DOHH2 (cell line): ENCODE measurements at regions not wholly inside any gene's neighbourhood (a gene's known extent, or its start where the extent isn't known, plus 50 kb on each side); places are given as distances from the start of the nearest gene placed in this dataset.
A peak's percentile ranks its signal among the peaks of the same experiment; 100 is the strongest.

Experiments
- H3F3A ChIP-seq: fragments of 200-600 bp; sonication (generic), shearing (Covaris generic); 2 replicates; pipeline ENCODE4 v1.6.0; 2016; ENCODE audit warnings: antibody characterized with exemption, mild to moderate bottlenecking; ENCODE audit not compliant: control insufficient read depth, insufficient read depth
- H3K27ac ChIP-seq: fragments of 200-600 bp; sonication (generic); 2 replicates; pipeline ENCODE4 v1.5.1; 2014; ENCODE audit warnings: low read depth, mild to moderate bottlenecking, low read length, moderate library complexity
- H3K27me3 ChIP-seq: fragments of 200-600 bp; sonication (generic); 2 replicates; pipeline ENCODE4 v1.6.1; 2014; ENCODE audit warnings: mild to moderate bottlenecking, low read length, mixed read lengths; ENCODE audit not compliant: control insufficient read depth
- H3K36me3 ChIP-seq: fragments of 200-600 bp; sonication (generic); 2 replicates; pipeline ENCODE4 v1.6.1; 2014; ENCODE audit warnings: mild to moderate bottlenecking, low read length, moderate library complexity, mixed read lengths; ENCODE audit not compliant: control insufficient read depth
- H3K4me1 ChIP-seq: fragments of 200-600 bp; sonication (generic); 2 replicates; pipeline ENCODE4 v1.6.1; 2014; ENCODE audit warnings: mild to moderate bottlenecking, low read length, mixed read lengths; ENCODE audit not compliant: control insufficient read depth
- H3K4me2 ChIP-seq: fragments of 200-600 bp; sonication (generic); 2 replicates; pipeline ENCODE4 v1.6.0; 2014; ENCODE audit warnings: mild to moderate bottlenecking, low read length, moderate library complexity
- H3K4me3 ChIP-seq: fragments of 200-600 bp; sonication (generic); 2 replicates; pipeline ENCODE4 v1.5.1; 2014; ENCODE audit warnings: mild to moderate bottlenecking, low read length, mixed read lengths
- H3K79me2 ChIP-seq: fragments of 200-600 bp; sonication (generic); 2 replicates; pipeline ENCODE4 v1.6.1; 2014; ENCODE audit warnings: mild to moderate bottlenecking, low read length, mixed read lengths; ENCODE audit not compliant: control insufficient read depth
- H3K9me2 ChIP-seq: fragments of 200-600 bp; sonication (generic); replicated peaks from 2 replicates; pipeline ENCODE4 v1.6.1; 2014; ENCODE audit warnings: mild to moderate bottlenecking, low read length, mixed read lengths; ENCODE audit not compliant: control insufficient read depth
- H3K9me3 ChIP-seq: fragments of 200-600 bp; sonication (generic); 2 replicates; pipeline ENCODE4 v1.6.1; 2014; ENCODE audit warnings: antibody characterized with exemption, low read length, mixed read lengths; ENCODE audit not compliant: control insufficient read depth, insufficient read depth
- H4K20me1 ChIP-seq: fragments of 200-600 bp; sonication (generic); 2 replicates; pipeline ENCODE4 v1.6.0; 2014; ENCODE audit warnings: low read depth, mild to moderate bottlenecking, antibody characterized with exemption, low read length, moderate library complexity; ENCODE audit not compliant: control insufficient read depth, insufficient read depth
- EZH2phosphoT487 ChIP-seq: fragments of 200-600 bp; sonication (generic); IDR thresholded peaks from 2 replicates; pipeline ENCODE4 v1.6.1; 2017; ENCODE audit warnings: borderline replicate concordance, mild to moderate bottlenecking, antibody characterized with exemption, low read length, moderate library complexity, mixed read lengths
- TF ChIP-seq, protein P1 (sequence below): fragments of 200-600 bp; sonication (generic); IDR thresholded peaks from one replicate; pipeline ENCODE4 v1.5.1; 2014; ENCODE audit warnings: antibody characterized with exemption, mild to moderate bottlenecking, low read depth, low read length; ENCODE audit not compliant: poor library complexity, severe bottlenecking

DNA sequence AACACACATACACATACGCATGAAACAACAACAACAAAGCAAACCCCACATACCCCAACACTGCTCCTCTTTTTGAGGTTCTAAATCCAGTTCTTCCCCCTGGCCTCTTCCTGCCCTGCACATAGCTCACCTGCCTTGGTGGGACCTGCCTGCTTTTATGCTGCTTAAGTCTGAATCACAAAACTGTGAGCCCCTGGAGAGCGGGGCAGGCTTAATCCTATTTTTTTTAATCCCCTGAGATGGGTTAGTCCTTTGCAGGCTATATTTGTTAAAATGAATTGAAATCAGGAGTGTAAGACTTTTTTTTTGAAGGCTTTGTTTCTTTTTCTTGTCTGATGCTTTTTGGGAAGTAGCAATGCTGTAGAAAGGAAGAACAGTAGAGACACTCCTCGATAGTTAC lies 84.6 kb upstream of the MAX start:
- Histone ChIP-seq H3K79me2 (no peaks in the 10 kb centered on the region), H3K27ac (no peak overlapping the region), H3K4me2 (peak overlapping the region; percentile 42), H3K4me3 (no peak overlapping the region), H3K36me3 (no peaks in the 10 kb centered on the region), H4K20me1 (no peaks in the 10 kb centered on the region), H3K9me2 (no peaks in the 10 kb centered on the region), H3K4me1 (peaks cover 16% of the 10 kb centered on the region), H3F3A (no peaks in the 10 kb centered on the region), H3K9me3 (peaks cover 8% of the 10 kb centered on the region; the same call in 1 of the 2 replicates), H3K27me3 (no peaks in the 10 kb centered on the region)
- TF ChIP-seq, protein P1, sequence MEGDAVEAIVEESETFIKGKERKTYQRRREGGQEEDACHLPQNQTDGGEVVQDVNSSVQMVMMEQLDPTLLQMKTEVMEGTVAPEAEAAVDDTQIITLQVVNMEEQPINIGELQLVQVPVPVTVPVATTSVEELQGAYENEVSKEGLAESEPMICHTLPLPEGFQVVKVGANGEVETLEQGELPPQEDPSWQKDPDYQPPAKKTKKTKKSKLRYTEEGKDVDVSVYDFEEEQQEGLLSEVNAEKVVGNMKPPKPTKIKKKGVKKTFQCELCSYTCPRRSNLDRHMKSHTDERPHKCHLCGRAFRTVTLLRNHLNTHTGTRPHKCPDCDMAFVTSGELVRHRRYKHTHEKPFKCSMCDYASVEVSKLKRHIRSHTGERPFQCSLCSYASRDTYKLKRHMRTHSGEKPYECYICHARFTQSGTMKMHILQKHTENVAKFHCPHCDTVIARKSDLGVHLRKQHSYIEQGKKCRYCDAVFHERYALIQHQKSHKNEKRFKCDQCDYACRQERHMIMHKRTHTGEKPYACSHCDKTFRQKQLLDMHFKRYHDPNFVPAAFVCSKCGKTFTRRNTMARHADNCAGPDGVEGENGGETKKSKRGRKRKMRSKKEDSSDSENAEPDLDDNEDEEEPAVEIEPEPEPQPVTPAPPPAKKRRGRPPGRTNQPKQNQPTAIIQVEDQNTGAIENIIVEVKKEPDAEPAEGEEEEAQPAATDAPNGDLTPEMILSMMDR = no peak
- TF ChIP-seq EZH2phosphoT487 = no peak

DNA sequence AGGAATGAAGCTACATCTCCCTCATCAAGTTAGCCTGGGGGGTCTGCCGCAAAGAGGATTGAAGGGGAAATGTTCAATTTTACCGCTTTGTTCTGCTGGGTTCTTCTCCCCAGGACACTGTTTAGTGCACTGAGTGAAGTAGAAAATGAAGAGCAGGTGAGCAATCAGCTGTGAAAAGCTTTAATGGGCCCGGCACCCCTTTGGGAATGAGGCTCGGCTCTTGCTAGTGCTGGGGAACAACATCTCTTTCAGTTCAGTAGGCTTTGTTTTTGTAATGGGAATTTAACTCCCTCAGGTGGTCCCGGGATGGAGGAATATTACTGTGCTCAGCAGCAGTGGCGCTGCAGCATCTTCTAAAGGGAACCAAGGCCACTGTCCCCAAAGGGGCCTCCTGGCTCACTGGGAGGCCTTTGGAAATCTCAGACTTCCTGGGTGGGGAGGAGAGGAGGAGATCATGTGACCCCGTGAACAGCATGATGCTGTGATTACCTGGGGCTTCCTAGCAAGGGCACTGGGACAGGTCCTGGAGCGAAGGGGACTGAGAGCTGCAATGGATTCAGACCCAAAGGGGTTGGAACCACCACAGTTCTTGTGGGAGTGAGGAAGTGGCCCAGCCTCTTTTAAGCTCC lies 85.2 kb upstream of the MAX start:
- Histone ChIP-seq H3K9me2 (no peaks in the 10 kb centered on the region), H3K4me2 (peak overlapping the region; percentile 42), H3F3A (no peaks in the 10 kb centered on the region), H3K36me3 (no peaks in the 10 kb centered on the region), H3K27ac (no peak overlapping the region), H4K20me1 (no peaks in the 10 kb centered on the region), H3K4me1 (peaks cover 16% of the 10 kb centered on the region), H3K9me3 (peaks cover 3% of the 10 kb centered on the region; the same call in 1 of the 2 replicates), H3K4me3 (no peak overlapping the region), H3K79me2 (no peaks in the 10 kb centered on the region), H3K27me3 (no peaks in the 10 kb centered on the region)
- TF ChIP-seq, protein P1 = no peak
- TF ChIP-seq EZH2phosphoT487 = no peak

DNA sequence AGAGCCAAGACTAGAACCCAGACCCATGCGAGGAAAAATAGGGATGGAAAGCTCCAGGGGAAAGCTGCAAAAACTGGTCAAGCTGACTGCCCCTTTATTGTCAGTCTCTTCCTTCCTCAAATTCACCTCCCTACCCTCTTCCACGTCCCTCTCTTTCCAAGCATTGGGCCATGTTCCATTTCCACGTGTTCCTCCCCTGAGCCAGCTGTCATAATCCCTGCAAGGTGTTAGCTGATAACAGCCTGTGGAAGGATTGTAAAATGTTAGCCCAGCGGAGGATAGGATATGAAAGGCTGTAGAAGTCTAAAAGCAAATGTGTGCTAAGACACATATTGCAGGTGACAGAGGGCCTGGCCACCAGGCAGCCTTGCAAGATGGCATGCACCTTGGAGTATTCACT lies 88.0 kb upstream of the MAX start:
- no peaks in the 10 kb centered on the region for H4K20me1 ChIP-seq
- H3K27ac ChIP-seq = no peak overlapping the region
- peaks cover 32% of the 10 kb centered on the region for H3K4me1 ChIP-seq
- no peaks in the 10 kb centered on the region for H3K9me3 ChIP-seq
- H3K36me3 ChIP-seq = no peaks in the 10 kb centered on the region
- no peak overlapping the region for H3K4me3 ChIP-seq
- H3K9me2 ChIP-seq = no peaks in the 10 kb centered on the region
- H3K79me2 ChIP-seq = no peaks in the 10 kb centered on the region
- 0 out of 2 replicates have a peak, but pooled peaks cover 7% of the 10 kb centered on the region for H3K27me3 ChIP-seq
- H3K4me2 ChIP-seq = no peak overlapping the region
- H3F3A ChIP-seq = no peaks in the 10 kb centered on the region
- no peak for TF ChIP-seq EZH2phosphoT487
- TF ChIP-seq, protein P1 = no peak
